ENCODE measurements at regions not wholly inside any gene's neighbourhood (a gene's known extent, or its start where the extent isn't known, plus 50 kb on each side); places are given as distances from the start of the nearest gene placed in this dataset.

- H3K27me3 ChIP-seq (ENCODE audit: insufficient read depth, low read depth): no peaks in the 10 kb centered on the region
- no peaks in the 10 kb centered on the region; the same call in 1 of the 2 replicates for H3K9me2 ChIP-seq (ENCODE audit: insufficient read depth)
- ChIA-PET CTCF (no interaction called here), POLR2A (ENCODE audit: unreplicated experiment) (no interaction called here)
- no peak overlapping the region for H3K4me2 ChIP-seq
- H2AFZ ChIP-seq: no peak overlapping the region
- H3K27ac ChIP-seq: no peak overlapping the region
- intact Hi-C loops (cut with micrococcal nuclease; ENCODE audit: unreplicated experiment): no loop called here
- H3K9me3 ChIP-seq (ENCODE audit: insufficient read depth, low read depth): peaks cover 5% of the 10 kb centered on the region; the same call in 1 of the 2 replicates
- TF ChIP-seq EZH2 (IDR thresholded peaks at IDR 0.05; ENCODE audit: low read depth) (no peak), CTCF (conservative IDR thresholded peaks at IDR 0.05) (no peak)
- H4K20me1 ChIP-seq (ENCODE audit: insufficient read depth): no peaks in the 10 kb centered on the region
- no peaks in the 10 kb centered on the region for H3K79me2 ChIP-seq (ENCODE audit: low read depth)
- BruUV-seq (replicated peaks): no TSS peak
- no peaks in the 10 kb centered on the region for H3F3A ChIP-seq (ENCODE audit: insufficient read depth, low read depth)
- no peaks in the 10 kb centered on the region for H3K36me3 ChIP-seq (ENCODE audit: low read depth)
- H3K4me3 ChIP-seq: no peak overlapping the region
- no peak for DNase-seq
- peaks cover 15% of the 10 kb centered on the region for H3K4me1 ChIP-seq (replicated peaks; ENCODE audit: insufficient read depth)
Measured at GRCh38 chr2:16764487-16764886, 98.9 kb upstream of the CYRIA start.

GRCh38 chr2:16763493-16763899 lies 97.9 kb upstream of the CYRIA start:
- POLR2A ChIA-PET (ENCODE audit: unreplicated experiment): interaction anchor here (0.5 kb wide), 1 partner anchor 1417 kb away, joined by 18 read pairs; no protein-coding TSS in a partner anchor
- no peaks in the 10 kb centered on the region for H3K36me3 ChIP-seq (ENCODE audit: low read depth)
- CTCF ChIA-PET: no interaction called here
- no TSS peak for BruUV-seq (replicated peaks)
- H2AFZ ChIP-seq: no peak overlapping the region; the same call in 1 of the 2 replicates
- H3K9me3 ChIP-seq (ENCODE audit: insufficient read depth, low read depth): peaks cover 5% of the 10 kb centered on the region; the same call in 1 of the 2 replicates
- H3K27me3 ChIP-seq (ENCODE audit: insufficient read depth, low read depth): no peaks in the 10 kb centered on the region
- no peaks in the 10 kb centered on the region; the same call in 1 of the 2 replicates for H3K9me2 ChIP-seq (ENCODE audit: insufficient read depth)
- no peaks in the 10 kb centered on the region for H3K79me2 ChIP-seq (ENCODE audit: low read depth)
- peak in 1 of 2 experiments; percentile 64 for DNase-seq
- peaks cover 15% of the 10 kb centered on the region for H3K4me1 ChIP-seq (replicated peaks; ENCODE audit: insufficient read depth)
- intact Hi-C loops (cut with micrococcal nuclease; ENCODE audit: unreplicated experiment): no loop called here
- TF ChIP-seq EZH2 (IDR thresholded peaks at IDR 0.05; ENCODE audit: low read depth): no peak
- TF ChIP-seq CTCF (conservative IDR thresholded peaks at IDR 0.05): no peak
- H4K20me1 ChIP-seq (ENCODE audit: insufficient read depth): no peaks in the 10 kb centered on the region
- H3F3A ChIP-seq (ENCODE audit: insufficient read depth, low read depth): no peaks in the 10 kb centered on the region
- no peak overlapping the region for H3K27ac ChIP-seq
- H3K4me2 ChIP-seq: peak overlapping the region; percentile 63
- H3K4me3 ChIP-seq: no peak overlapping the region

GRCh38 chr2:16763056-16763455 lies 97.4 kb upstream of the CYRIA start:
- Histone ChIP-seq H3K27ac (no peak overlapping the region), H3K4me3 (no peak overlapping the region), H4K20me1 (ENCODE audit: insufficient read depth) (no peaks in the 10 kb centered on the region), H3K36me3 (ENCODE audit: low read depth) (no peaks in the 10 kb centered on the region), H3K4me1 (replicated peaks; ENCODE audit: insufficient read depth) (peaks cover 10% of the 10 kb centered on the region), H3K4me2 (peak overlapping the region; percentile 63; the same call in 1 of the 2 replicates), H3K9me3 (ENCODE audit: insufficient read depth, low read depth) (peaks cover 5% of the 10 kb centered on the region; the same call in 1 of the 2 replicates), H3K79me2 (ENCODE audit: low read depth) (no peaks in the 10 kb centered on the region), H3K27me3 (ENCODE audit: insufficient read depth, low read depth) (no peaks in the 10 kb centered on the region), H3F3A (ENCODE audit: insufficient read depth, low read depth) (no peaks in the 10 kb centered on the region), H3K9me2 (ENCODE audit: insufficient read depth) (no peaks in the 10 kb centered on the region; the same call in 1 of the 2 replicates), H2AFZ (no peak overlapping the region)
- BruUV-seq (replicated peaks): no TSS peak
- POLR2A ChIA-PET (ENCODE audit: unreplicated experiment): interaction anchor here (0.5 kb wide), 1 partner anchor 1418 kb away, joined by 18 read pairs; no protein-coding TSS in a partner anchor
- CTCF ChIA-PET: no interaction called here
- DNase-seq: peak in 1 of 2 experiments; percentile 34
- TF ChIP-seq CTCF (conservative IDR thresholded peaks at IDR 0.05) (no peak), EZH2 (IDR thresholded peaks at IDR 0.05; ENCODE audit: low read depth) (no peak)
- intact Hi-C loops (cut with micrococcal nuclease; ENCODE audit: unreplicated experiment): no loop called here

Measured in PC-9 (cell line).